PC-3 (cell line): ENCODE measurements at regions not wholly inside any gene's neighbourhood (a gene's known extent, or its start where the extent isn't known, plus 50 kb on each side); places are given as distances from the start of the nearest gene placed in this dataset.

Experiments used
- ATAC-seq: fragments of 200-7000 bp; cut with Tn5 transposase; 2 replicates; pipeline ENCODE4 v1.9.1; 2020; ENCODE audit warnings: mild to moderate bottlenecking, moderate library complexity
- BruUV-seq: library from RNA; stranded (reverse); fragments of 400-500 nt; replicated peaks from 2 replicates; lab custom pipeline; 2021; lab: Mats Ljungman, UMichigan
- CTCF ChIA-PET: fragments of 300-600 bp; sonication (Branson Sonifier 250); formaldehyde crosslinking; loops from one replicate; lab custom pipeline; 2022; ENCODE audit warnings: antibody characterized with exemption; lab: Charles Lee
- POLR2A ChIA-PET: fragments of 300-600 bp; sonication (Branson Sonifier 250); formaldehyde crosslinking; loops from one replicate; lab custom pipeline; 2022; ENCODE audit warnings: antibody characterized with exemption; ENCODE audit not compliant: unreplicated experiment; lab: Charles Lee
- DNase-seq: peaks from one replicate; pipeline ENCODE4 v3.0.0-alpha.2; 2015
- H2AFZ ChIP-seq: fragments of 300-600 bp; sonication (generic); 2 replicates; pipeline ENCODE4 v1.6.0; 2016; ENCODE audit warnings: antibody characterized with exemption, low read length
- H3F3A ChIP-seq: fragments of 300-600 bp; sonication (generic); one replicate; pipeline ENCODE4 v1.6.0; 2017; ENCODE audit warnings: antibody characterized with exemption, low read length, control low read depth, mild to moderate bottlenecking; ENCODE audit not compliant: unreplicated experiment
- H3K27ac ChIP-seq: fragments of 300-600 bp; sonication (generic); 2 replicates; pipeline ENCODE4 v1.5.1; 2016; ENCODE audit warnings: mild to moderate bottlenecking, low read length
- H3K27me3 ChIP-seq: fragments of 300-600 bp; sonication (generic); 2 replicates; pipeline ENCODE4 v1.6.1; 2016; ENCODE audit warnings: low read length, mixed read lengths
- H3K36me3 ChIP-seq: fragments of 300-600 bp; sonication (generic); 2 replicates; pipeline ENCODE4 v1.6.1; 2016; ENCODE audit warnings: low read depth, mixed run types, low read length, mixed read lengths
- H3K4me1 ChIP-seq: fragments of 300-600 bp; sonication (generic); 2 replicates; pipeline ENCODE4 v1.5.1; 2016; ENCODE audit warnings: low read length; ENCODE audit not compliant: insufficient read depth
- H3K4me2 ChIP-seq: fragments of 300-600 bp; sonication (generic); 2 replicates; pipeline ENCODE4 v1.6.0; 2016; ENCODE audit warnings: low read length
- H3K4me3 ChIP-seq: fragments of 300-600 bp; sonication (generic); 2 replicates; pipeline ENCODE4 v1.5.1; 2016; ENCODE audit warnings: mild to moderate bottlenecking, low read length, mixed read lengths
- H3K79me2 ChIP-seq: fragments of 300-600 bp; sonication (generic); 2 replicates; pipeline ENCODE4 v1.6.1; 2017; ENCODE audit warnings: low read length, mixed read lengths
- H3K9ac ChIP-seq: fragments of 300-600 bp; sonication (generic); 2 replicates; pipeline ENCODE4 v1.6.0; 2016; ENCODE audit warnings: mild to moderate bottlenecking, low read length
- H3K9me2 ChIP-seq: fragments of 300-600 bp; sonication (generic); replicated peaks from 2 replicates; pipeline ENCODE4 v1.6.1; 2016; ENCODE audit warnings: mixed run types, low read length, mixed read lengths
- H3K9me3 ChIP-seq: fragments of 300-600 bp; sonication (generic); 2 replicates; pipeline ENCODE4 v1.6.1; 2016; ENCODE audit warnings: low read length, mixed read lengths
- H4K20me1 ChIP-seq: fragments of 300-600 bp; sonication (generic); 2 replicates; pipeline ENCODE4 v1.6.1; 2016; ENCODE audit warnings: low read length, mixed read lengths
- EZH2 ChIP-seq: fragments of 300-600 bp; sonication (generic); IDR thresholded peaks from one replicate; pipeline ENCODE4 v1.6.1; 2017; ENCODE audit warnings: antibody characterized with exemption, mild to moderate bottlenecking, low read length; ENCODE audit not compliant: unreplicated experiment
- EZH2phosphoT487 ChIP-seq: fragments of 300-600 bp; sonication (generic); IDR thresholded peaks from 2 replicates; pipeline ENCODE4 v1.6.1; 2018; ENCODE audit warnings: mild to moderate bottlenecking, antibody characterized with exemption, low read length, borderline replicate concordance
- intact Hi-C: fragments of 100-400 bp; cut with micrococcal nuclease; formaldehyde crosslinking; loops from 2 replicates; pipeline ENCODE4 v1.9.0; 2023
- TF ChIP-seq, protein P1 (sequence below): fragments of 300-600 bp; sonication (generic); conservative IDR thresholded peaks from 2 replicates; pipeline ENCODE4 v1.5.1; 2017; ENCODE audit warnings: antibody characterized with exemption, low read depth, mild to moderate bottlenecking, low read length

DNA sequence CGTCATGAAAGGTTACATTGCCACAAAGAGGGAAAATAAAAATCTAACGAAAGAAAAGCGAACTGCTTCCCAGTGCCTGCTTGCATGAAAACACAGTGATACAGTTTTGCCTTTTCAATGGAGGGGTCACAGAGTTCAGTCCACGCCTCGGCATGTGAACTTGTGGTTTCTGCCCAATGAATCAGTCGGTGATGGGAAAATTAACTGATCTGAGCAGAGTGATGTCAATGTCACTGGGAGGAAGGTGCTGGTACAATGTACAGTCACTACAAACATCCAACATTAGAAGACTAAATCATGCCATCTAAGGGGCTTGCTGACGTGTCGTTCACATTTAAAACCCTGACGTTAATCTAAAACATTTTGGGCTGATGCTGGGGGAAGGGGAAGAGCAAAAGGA is 151.8 kb upstream of the MSX2 start:
- no peaks in the 10 kb centered on the region for H4K20me1 ChIP-seq
- ATAC-seq: no peak
- CTCF ChIA-PET: no interaction called here
- no peak overlapping the region for H3K4me2 ChIP-seq
- H3K4me3 ChIP-seq: no peak overlapping the region
- no peak overlapping the region for H3K9ac ChIP-seq
- no peak overlapping the region for H3K27ac ChIP-seq
- H3K9me2 ChIP-seq: no peaks in the 10 kb centered on the region
- no peak overlapping the region for H2AFZ ChIP-seq
- H3K27me3 ChIP-seq: no peaks in the 10 kb centered on the region
- peaks cover 10% of the 10 kb centered on the region for H3K4me1 ChIP-seq
- no peak for TF ChIP-seq EZH2
- TF ChIP-seq, protein P1, sequence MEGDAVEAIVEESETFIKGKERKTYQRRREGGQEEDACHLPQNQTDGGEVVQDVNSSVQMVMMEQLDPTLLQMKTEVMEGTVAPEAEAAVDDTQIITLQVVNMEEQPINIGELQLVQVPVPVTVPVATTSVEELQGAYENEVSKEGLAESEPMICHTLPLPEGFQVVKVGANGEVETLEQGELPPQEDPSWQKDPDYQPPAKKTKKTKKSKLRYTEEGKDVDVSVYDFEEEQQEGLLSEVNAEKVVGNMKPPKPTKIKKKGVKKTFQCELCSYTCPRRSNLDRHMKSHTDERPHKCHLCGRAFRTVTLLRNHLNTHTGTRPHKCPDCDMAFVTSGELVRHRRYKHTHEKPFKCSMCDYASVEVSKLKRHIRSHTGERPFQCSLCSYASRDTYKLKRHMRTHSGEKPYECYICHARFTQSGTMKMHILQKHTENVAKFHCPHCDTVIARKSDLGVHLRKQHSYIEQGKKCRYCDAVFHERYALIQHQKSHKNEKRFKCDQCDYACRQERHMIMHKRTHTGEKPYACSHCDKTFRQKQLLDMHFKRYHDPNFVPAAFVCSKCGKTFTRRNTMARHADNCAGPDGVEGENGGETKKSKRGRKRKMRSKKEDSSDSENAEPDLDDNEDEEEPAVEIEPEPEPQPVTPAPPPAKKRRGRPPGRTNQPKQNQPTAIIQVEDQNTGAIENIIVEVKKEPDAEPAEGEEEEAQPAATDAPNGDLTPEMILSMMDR: no peak
- no peaks in the 10 kb centered on the region for H3F3A ChIP-seq
- H3K36me3 ChIP-seq: no peaks in the 10 kb centered on the region
- BruUV-seq: no TSS peak
- intact Hi-C loops: loop anchor here (5.0 kb wide), 1 partner anchor 40 kb away; no protein-coding TSS in a partner anchor
- DNase-seq: no peak
- POLR2A ChIA-PET: no interaction called here
- no peaks in the 10 kb centered on the region for H3K79me2 ChIP-seq
- H3K9me3 ChIP-seq: no peaks in the 10 kb centered on the region

DNA sequence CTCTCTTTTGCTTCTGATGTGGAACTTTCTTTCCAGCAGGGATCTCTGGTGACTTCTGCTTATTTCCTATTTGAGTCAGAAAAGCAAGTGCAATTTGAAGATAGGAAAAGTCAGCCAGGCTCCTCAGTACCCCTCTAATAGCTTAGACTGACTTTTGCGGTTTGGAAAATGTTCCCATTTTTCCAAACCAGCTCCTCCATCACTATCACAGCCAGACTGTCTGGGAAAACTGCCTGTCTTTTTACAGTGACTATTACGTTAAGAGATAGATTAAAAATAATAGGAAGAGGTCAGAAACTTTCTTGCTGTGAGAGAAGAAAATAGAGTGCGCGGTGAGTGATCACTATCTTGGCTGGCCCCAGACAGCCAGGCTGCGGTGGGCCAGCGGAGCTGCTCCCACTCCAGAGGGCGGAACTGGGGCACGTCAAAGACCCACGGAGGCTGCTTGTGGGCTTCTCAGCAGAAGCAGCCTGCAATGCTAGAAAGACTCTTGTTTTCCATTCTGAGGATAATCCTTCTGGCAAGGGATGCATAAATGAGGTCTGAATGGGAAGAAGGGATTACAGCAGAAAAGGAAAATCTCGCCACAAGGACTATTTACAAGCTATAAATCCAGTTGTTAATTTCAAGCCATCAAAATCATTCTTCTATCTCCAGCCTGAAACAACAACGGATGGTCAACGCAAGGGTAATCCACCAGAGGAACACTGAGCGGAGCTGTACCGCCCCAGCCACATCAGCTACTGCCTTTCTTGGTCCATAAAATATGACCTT is 151.0 kb upstream of the MSX2 start:
- ATAC-seq: no peak
- no peaks in the 10 kb centered on the region for H3K79me2 ChIP-seq
- H3K4me3 ChIP-seq: no peak overlapping the region
- no peaks in the 10 kb centered on the region for H3K36me3 ChIP-seq
- no peaks in the 10 kb centered on the region for H3F3A ChIP-seq
- intact Hi-C loops: loop anchor here (5.0 kb wide), 1 partner anchor 41 kb away; no protein-coding TSS in a partner anchor
- no peak overlapping the region for H3K27ac ChIP-seq
- no peak overlapping the region for H3K4me2 ChIP-seq
- no peak overlapping the region for H3K9ac ChIP-seq
- ChIA-PET POLR2A (no interaction called here), CTCF (no interaction called here)
- no peaks in the 10 kb centered on the region for H3K27me3 ChIP-seq
- peaks cover 10% of the 10 kb centered on the region for H3K4me1 ChIP-seq
- H2AFZ ChIP-seq: no peak overlapping the region
- DNase-seq: no peak
- no peaks in the 10 kb centered on the region for H4K20me1 ChIP-seq
- no peaks in the 10 kb centered on the region for H3K9me3 ChIP-seq
- no TSS peak for BruUV-seq
- TF ChIP-seq EZH2phosphoT487: no peak
- TF ChIP-seq EZH2: no peak
- TF ChIP-seq, protein P1: no peak
- no peaks in the 10 kb centered on the region for H3K9me2 ChIP-seq

- Histone ChIP-seq H3K27me3 (no peaks in the 10 kb centered on the region), H3K4me2 (no peak overlapping the region), H3K4me3 (no peak overlapping the region), H3K9me2 (no peaks in the 10 kb centered on the region), H3K36me3 (no peaks in the 10 kb centered on the region), H2AFZ (no peak overlapping the region), H3K9ac (no peak overlapping the region), H3F3A (no peaks in the 10 kb centered on the region), H3K79me2 (no peaks in the 10 kb centered on the region), H3K4me1 (peaks cover 10% of the 10 kb centered on the region), H3K27ac (no peak overlapping the region), H3K9me3 (no peaks in the 10 kb centered on the region), H4K20me1 (no peaks in the 10 kb centered on the region)
- ATAC-seq: no peak
- no TSS peak for BruUV-seq
- no peak for DNase-seq
- TF ChIP-seq EZH2 (no peak), EZH2phosphoT487 (no peak)
- TF ChIP-seq, protein P1: no peak
- CTCF ChIA-PET: no interaction called here
- intact Hi-C loops: no loop called here
- POLR2A ChIA-PET: interaction anchor here (0.7 kb wide), 1 partner anchor 26 kb away, joined by 7 read pairs; no protein-coding TSS in a partner anchor
Observed at GRCh38 chr5:174575043-174575442, 149.3 kb upstream of the MSX2 start.
